A549 (cell line): ENCODE measurements at regions not wholly inside any gene's neighbourhood (a gene's known extent, or its start where the extent isn't known, plus 50 kb on each side); places are given as distances from the start of the nearest gene placed in this dataset.

Experiments used
- ATAC-seq, 2 experiments: fragments of 200-7000 bp in 1 of 2; fragments of >200 bp in 1 of 2; cut with Nextera tagmentation in 1 of 2; cut with Tn5 transposase in 1 of 2; 3 replicates each; pipeline versions ENCODE4 v1.8.0 to v1.9.1; 2018 to 2020; ENCODE audit warnings: mild to moderate bottlenecking in 1 of 2, moderate library complexity in 1 of 2
- CTCF ChIA-PET: fragments of 300-600 bp; sonication (Branson Sonifier 250); formaldehyde crosslinking; extraction: SDS; loops from one replicate; lab custom pipeline; 2021; ENCODE audit warnings: antibody characterized with exemption, inconsistent platforms; lab: Yijun Ruan, JAX
- POLR2A ChIA-PET: fragments of 350-600 bp; formaldehyde crosslinking; extraction: SDS; loops from one replicate; lab custom pipeline; 2021; ENCODE audit warnings: antibody characterized with exemption, inconsistent platforms; lab: Yijun Ruan, JAX
- DNase-seq, 2 experiments: peaks; one replicate each; pipeline versions ENCODE4 v3.0.0 to v3.0.0-alpha.2; 2011 to 2016; ENCODE audit warnings: low read depth in 1 of 2, low spot score in 1 of 2
- FAIRE-seq: peaks from 2 replicates; lab custom pipeline; 2011; peaks lifted over from hg19 to GRCh38; lab: Jason Lieb, UNC
- H3K27ac ChIP-seq, 2 experiments: fragments of >200 bp; sonication (Bioruptor Twin); formaldehyde crosslinking; 3 replicates each; pipeline ENCODE4 v1.5.1; 2016 to 2017
- H3K4me1 ChIP-seq: fragments of >200 bp; sonication (Bioruptor Twin); formaldehyde crosslinking; 3 replicates; pipeline ENCODE4 v1.6.1; 2016
- H3K4me2 ChIP-seq: fragments of >200 bp; sonication (Bioruptor Twin); formaldehyde crosslinking; 3 replicates; pipeline ENCODE4 v1.6.1; 2016
- H3K4me3 ChIP-seq: fragments of >200 bp; sonication (Bioruptor Twin); formaldehyde crosslinking; 3 replicates; pipeline ENCODE4 v1.5.1; 2016
- H3K9me3 ChIP-seq: fragments of >200 bp; sonication (Bioruptor Twin); formaldehyde crosslinking; 3 replicates; pipeline ENCODE4 v1.6.1; 2016
- CBX8 ChIP-seq: fragments of 200-600 bp; sonication (generic); IDR thresholded peaks from 2 replicates; pipeline ENCODE4 v1.6.1; 2016
- CHD2 ChIP-seq: fragments of 150-350 bp; IDR thresholded peaks from 2 replicates; pipeline ENCODE4 v1.6.1; 2014; ENCODE audit warnings: low read length; ENCODE audit not compliant: partially characterized antibody
- EHF ChIP-seq: fragments of 250-450 bp; sonication (Bioruptor Pico); IDR thresholded peaks from 2 replicates; pipeline ENCODE4 v1.5.0; 2020; ENCODE audit warnings: mild to moderate bottlenecking
- EHMT2 ChIP-seq: fragments of 200-600 bp; sonication (generic); IDR thresholded peaks from 2 replicates; pipeline ENCODE4 v1.6.1; 2016; ENCODE audit warnings: antibody characterized with exemption, low read depth, mild to moderate bottlenecking, moderate library complexity
- ESRRA ChIP-seq: fragments of 150-350 bp; IDR thresholded peaks from 2 replicates; pipeline ENCODE4 v1.6.1; 2014; ENCODE audit warnings: mild to moderate bottlenecking, low read length, borderline replicate concordance
- FOSL2 ChIP-seq, 2 experiments: fragments of 450-650 bp in 1 of 2; fragments of >200 bp in 1 of 2; sonication (Bioruptor Twin) in 1 of 2; formaldehyde crosslinking; IDR thresholded peaks; 2 replicates each; pipeline versions ENCODE4 v1.5.0 to v1.6.1; 2016 to 2020; ENCODE audit warnings: mild to moderate bottlenecking in 1 of 2, moderate library complexity in 1 of 2
- FOXS1 ChIP-seq: fragments of 250-450 bp; sonication (Bioruptor Pico); IDR thresholded peaks from 2 replicates; pipeline ENCODE4 v1.5.0; 2020; ENCODE audit warnings: mild to moderate bottlenecking, moderate library complexity
- HDAC2 ChIP-seq: fragments of 200-600 bp; sonication (generic); IDR thresholded peaks from 2 replicates; pipeline ENCODE4 v1.6.1; 2016
- HEYL ChIP-seq: fragments of 250-450 bp; sonication (Bioruptor Pico); IDR thresholded peaks from 2 replicates; pipeline ENCODE4 v1.8.0; 2021; ENCODE audit warnings: mild to moderate bottlenecking, moderate library complexity
- NFE2L2 ChIP-seq: fragments of 150-350 bp; conservative IDR thresholded peaks from 2 replicates; pipeline ENCODE4 v1.6.1; 2014; ENCODE audit warnings: low read length
- NR3C1 ChIP-seq: fragments of >200 bp; sonication (Bioruptor Twin); formaldehyde crosslinking; IDR thresholded peaks from 3 replicates; pipeline ENCODE4 v1.6.1; 2017
- POLR2A ChIP-seq: IDR thresholded peaks from 2 replicates; pipeline ENCODE4 v1.6.1; 2012; ENCODE audit warnings: mild to moderate bottlenecking, low read length
- POLR2AphosphoS2 ChIP-seq: conservative IDR thresholded peaks from 2 replicates; pipeline ENCODE4 v1.6.1; 2012; ENCODE audit warnings: low read length, improper control_type of control experiment, inconsistent platforms
- RARB ChIP-seq: fragments of 250-450 bp; sonication (Bioruptor Pico); IDR thresholded peaks from 2 replicates; pipeline ENCODE4 v1.8.0; 2021; ENCODE audit warnings: mild to moderate bottlenecking, moderate library complexity
- RCOR1 ChIP-seq: fragments of 150-350 bp; IDR thresholded peaks from 2 replicates; pipeline ENCODE4 v1.6.1; 2014; ENCODE audit warnings: antibody characterized with exemption, low read length, low read depth
- TP53 ChIP-seq: fragments of 250-450 bp; sonication (Bioruptor Pico); IDR thresholded peaks from 2 replicates; pipeline ENCODE4 v1.5.0; 2021; ENCODE audit warnings: mild to moderate bottlenecking, moderate library complexity
- WGBS: methylation state at CpG from one replicate; pipeline ENCODE4 v1.1.6; 2017; ENCODE audit errors: missing lambda C conversion rate; 5-methylcytosine and 5-hydroxymethylcytosine counted together
- TF ChIP-seq, protein P1 (sequence below): fragments of 200-600 bp; sonication (generic); IDR thresholded peaks from 2 replicates; pipeline ENCODE4 v1.6.1; 2016; ENCODE audit warnings: antibody characterized with exemption, mild to moderate bottlenecking, moderate library complexity
- TF ChIP-seq, protein P2 (sequence below): fragments of >200 bp; sonication (Bioruptor Twin); formaldehyde crosslinking; IDR thresholded peaks from 3 replicates; pipeline ENCODE4 v1.5.1; 2016
- TF ChIP-seq, protein P3 (sequence below): fragments of 250-450 bp; sonication (Bioruptor Pico); IDR thresholded peaks from 2 replicates; pipeline ENCODE4 v1.5.0; 2021; ENCODE audit warnings: mild to moderate bottlenecking, moderate library complexity, borderline replicate concordance
- TF ChIP-seq, protein P4 (sequence below): IDR thresholded peaks from 2 replicates; pipeline ENCODE4 v1.6.1; 2012

DNA sequence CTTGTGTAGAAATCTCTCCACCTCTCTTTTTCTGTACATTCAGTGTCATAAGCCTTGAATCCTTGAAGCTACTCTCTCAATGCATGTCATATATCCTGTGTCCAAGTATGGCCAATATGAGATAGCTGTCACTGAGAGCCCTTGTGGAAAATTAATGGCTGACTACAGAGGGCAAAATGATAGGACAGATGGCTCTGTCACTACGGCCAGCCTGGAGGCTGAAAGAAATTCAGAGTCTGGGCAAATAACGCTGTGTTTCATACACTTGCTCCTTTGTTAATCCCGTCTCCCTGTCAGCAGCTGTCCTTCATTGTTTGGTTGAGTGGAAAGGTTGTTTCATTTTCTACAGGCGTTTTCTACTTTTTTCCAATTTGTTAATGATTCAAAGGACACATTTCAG, 70.4 kb upstream of the VGLL2 start:
- WGBS: 1% methylated on average over 4 of the region's 4 CpGs
- no peak for DNase-seq
- Histone ChIP-seq H3K4me1 (no peaks in the 10 kb centered on the region), H3K27ac (no peak overlapping the region), H3K9me3 (no peaks in the 10 kb centered on the region), H3K4me2 (no peak overlapping the region), H3K4me3 (no peak overlapping the region)
- POLR2A ChIA-PET: no interaction called here
- no peak for FAIRE-seq
- CTCF ChIA-PET: no interaction called here
- TF ChIP-seq FOXS1 (CRISPR knock-in tag) (no peak), CBX8 (no peak), TP53 (CRISPR knock-in tag) (no peak), FOSL2 (IDR thresholded peaks at IDR 0.05) (no peak), FOSL2 (CRISPR knock-in tag; IDR thresholded peaks at IDR 0.05) (no peak), RCOR1 (no peak), RARB (CRISPR knock-in tag) (no peak), ESRRA (no peak), POLR2A (no peak), EHMT2 (no peak), NR3C1 (no peak), NFE2L2 (no peak), EHF (CRISPR knock-in tag) (no peak), HDAC2 (no peak), CHD2 (no peak)
- TF ChIP-seq, protein P1, sequence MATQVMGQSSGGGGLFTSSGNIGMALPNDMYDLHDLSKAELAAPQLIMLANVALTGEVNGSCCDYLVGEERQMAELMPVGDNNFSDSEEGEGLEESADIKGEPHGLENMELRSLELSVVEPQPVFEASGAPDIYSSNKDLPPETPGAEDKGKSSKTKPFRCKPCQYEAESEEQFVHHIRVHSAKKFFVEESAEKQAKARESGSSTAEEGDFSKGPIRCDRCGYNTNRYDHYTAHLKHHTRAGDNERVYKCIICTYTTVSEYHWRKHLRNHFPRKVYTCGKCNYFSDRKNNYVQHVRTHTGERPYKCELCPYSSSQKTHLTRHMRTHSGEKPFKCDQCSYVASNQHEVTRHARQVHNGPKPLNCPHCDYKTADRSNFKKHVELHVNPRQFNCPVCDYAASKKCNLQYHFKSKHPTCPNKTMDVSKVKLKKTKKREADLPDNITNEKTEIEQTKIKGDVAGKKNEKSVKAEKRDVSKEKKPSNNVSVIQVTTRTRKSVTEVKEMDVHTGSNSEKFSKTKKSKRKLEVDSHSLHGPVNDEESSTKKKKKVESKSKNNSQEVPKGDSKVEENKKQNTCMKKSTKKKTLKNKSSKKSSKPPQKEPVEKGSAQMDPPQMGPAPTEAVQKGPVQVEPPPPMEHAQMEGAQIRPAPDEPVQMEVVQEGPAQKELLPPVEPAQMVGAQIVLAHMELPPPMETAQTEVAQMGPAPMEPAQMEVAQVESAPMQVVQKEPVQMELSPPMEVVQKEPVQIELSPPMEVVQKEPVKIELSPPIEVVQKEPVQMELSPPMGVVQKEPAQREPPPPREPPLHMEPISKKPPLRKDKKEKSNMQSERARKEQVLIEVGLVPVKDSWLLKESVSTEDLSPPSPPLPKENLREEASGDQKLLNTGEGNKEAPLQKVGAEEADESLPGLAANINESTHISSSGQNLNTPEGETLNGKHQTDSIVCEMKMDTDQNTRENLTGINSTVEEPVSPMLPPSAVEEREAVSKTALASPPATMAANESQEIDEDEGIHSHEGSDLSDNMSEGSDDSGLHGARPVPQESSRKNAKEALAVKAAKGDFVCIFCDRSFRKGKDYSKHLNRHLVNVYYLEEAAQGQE: no peak
- TF ChIP-seq, protein P2, sequence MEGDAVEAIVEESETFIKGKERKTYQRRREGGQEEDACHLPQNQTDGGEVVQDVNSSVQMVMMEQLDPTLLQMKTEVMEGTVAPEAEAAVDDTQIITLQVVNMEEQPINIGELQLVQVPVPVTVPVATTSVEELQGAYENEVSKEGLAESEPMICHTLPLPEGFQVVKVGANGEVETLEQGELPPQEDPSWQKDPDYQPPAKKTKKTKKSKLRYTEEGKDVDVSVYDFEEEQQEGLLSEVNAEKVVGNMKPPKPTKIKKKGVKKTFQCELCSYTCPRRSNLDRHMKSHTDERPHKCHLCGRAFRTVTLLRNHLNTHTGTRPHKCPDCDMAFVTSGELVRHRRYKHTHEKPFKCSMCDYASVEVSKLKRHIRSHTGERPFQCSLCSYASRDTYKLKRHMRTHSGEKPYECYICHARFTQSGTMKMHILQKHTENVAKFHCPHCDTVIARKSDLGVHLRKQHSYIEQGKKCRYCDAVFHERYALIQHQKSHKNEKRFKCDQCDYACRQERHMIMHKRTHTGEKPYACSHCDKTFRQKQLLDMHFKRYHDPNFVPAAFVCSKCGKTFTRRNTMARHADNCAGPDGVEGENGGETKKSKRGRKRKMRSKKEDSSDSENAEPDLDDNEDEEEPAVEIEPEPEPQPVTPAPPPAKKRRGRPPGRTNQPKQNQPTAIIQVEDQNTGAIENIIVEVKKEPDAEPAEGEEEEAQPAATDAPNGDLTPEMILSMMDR: no peak
- TF ChIP-seq, protein P3, sequence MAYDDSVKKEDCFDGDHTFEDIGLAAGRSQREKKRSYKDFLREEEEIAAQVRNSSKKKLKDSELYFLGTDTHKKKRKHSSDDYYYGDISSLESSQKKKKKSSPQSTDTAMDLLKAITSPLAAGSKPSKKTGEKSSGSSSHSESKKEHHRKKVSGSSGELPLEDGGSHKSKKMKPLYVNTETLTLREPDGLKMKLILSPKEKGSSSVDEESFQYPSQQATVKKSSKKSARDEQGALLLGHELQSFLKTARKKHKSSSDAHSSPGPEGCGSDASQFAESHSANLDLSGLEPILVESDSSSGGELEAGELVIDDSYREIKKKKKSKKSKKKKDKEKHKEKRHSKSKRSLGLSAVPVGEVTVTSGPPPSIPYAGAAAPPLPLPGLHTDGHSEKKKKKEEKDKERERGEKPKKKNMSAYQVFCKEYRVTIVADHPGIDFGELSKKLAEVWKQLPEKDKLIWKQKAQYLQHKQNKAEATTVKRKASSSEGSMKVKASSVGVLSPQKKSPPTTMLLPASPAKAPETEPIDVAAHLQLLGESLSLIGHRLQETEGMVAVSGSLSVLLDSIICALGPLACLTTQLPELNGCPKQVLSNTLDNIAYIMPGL (CRISPR knock-in tag): no peak
- ATAC-seq: no peak

DNA sequence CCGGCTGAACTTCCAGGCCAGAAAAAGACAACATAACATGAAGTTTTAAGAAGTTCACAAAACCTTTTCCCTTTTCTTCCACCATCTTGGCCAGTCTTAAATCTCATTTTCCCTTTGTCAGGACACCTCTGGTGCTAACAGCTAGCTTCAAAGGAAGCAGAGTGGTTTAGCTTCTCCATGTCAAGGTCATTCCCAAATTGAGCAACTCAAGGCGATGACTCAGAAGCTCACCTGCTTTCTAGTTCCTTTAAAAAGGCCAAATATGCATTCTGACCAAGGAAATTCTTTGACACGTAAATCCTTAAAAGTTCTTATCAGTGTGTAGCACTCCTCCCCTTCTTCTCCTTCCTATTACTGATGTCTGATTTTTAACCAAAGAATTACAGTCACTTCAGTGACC, 69.6 kb upstream of the VGLL2 start:
- CTCF ChIA-PET: no interaction called here
- no peaks in the 10 kb centered on the region for H3K9me3 ChIP-seq
- H3K4me3 ChIP-seq: no peak overlapping the region
- H3K27ac ChIP-seq: no peak overlapping the region
- no peak for DNase-seq
- POLR2A ChIA-PET: no interaction called here
- H3K4me1 ChIP-seq: no peaks in the 10 kb centered on the region
- H3K4me2 ChIP-seq: no peak overlapping the region
- no peak for TF ChIP-seq POLR2AphosphoS2
- no peak for TF ChIP-seq HEYL (CRISPR knock-in tag)
- TF ChIP-seq, protein P4, sequence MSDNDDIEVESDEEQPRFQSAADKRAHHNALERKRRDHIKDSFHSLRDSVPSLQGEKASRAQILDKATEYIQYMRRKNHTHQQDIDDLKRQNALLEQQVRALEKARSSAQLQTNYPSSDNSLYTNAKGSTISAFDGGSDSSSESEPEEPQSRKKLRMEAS: no peak
- no peak for ATAC-seq
- 43% methylated on average over 3 of the region's 3 CpGs for WGBS
- FAIRE-seq: no peak
